Hematopoietic multipotent progenitor cell treated with erythropoietin and hydrocortisone succinate and interleukin-3 and kit ligand, for 17 days (in vitro differentiated cells): ENCODE measurements at regions not wholly inside any gene's neighbourhood (a gene's known extent, or its start where the extent isn't known, plus 50 kb on each side); places are given as distances from the start of the nearest gene placed in this dataset.
A peak's percentile ranks its signal among the peaks of the same experiment; 100 is the strongest.
"Not testable (repeated sequence)": the region's sequence is repeated elsewhere in the genome, so short reads cannot be mapped to it uniquely, and the experiment has no call there.

Experiments
- DNase-seq: peaks from one replicate; pipeline ENCODE4 v3.0.0-alpha.2; 2015; ENCODE audit warnings: low spot score

DNA sequence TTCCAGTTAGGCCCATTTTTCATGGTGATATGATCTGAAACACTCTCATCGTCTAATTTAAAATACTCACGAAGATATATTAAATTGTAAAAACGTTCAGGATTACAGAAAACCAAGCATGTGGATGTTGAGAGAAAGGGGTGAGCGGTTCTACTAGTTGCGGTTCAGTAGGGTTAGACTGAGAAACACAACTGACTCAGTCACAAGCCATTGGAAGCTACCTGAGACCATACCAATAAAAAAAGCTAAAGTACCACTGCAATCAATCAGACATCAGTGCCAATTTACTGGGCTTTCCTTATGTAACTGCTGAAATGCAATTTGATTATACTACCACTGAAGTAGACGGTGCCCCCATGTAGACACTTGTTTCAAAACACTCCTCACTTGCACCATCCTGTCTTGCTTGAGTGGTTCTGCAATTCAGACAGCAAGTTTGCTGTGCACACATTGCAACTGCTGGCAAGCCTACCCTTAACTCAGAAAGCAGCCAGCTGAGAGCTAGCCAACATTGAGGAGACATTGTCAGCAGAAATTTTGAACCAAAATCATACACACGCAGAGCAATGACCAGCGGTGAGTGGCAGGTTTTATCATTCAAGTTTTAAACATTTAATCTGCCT lies 368.7 kb upstream of the ARHGEF26 start:
- no peak for DNase-seq

DNA sequence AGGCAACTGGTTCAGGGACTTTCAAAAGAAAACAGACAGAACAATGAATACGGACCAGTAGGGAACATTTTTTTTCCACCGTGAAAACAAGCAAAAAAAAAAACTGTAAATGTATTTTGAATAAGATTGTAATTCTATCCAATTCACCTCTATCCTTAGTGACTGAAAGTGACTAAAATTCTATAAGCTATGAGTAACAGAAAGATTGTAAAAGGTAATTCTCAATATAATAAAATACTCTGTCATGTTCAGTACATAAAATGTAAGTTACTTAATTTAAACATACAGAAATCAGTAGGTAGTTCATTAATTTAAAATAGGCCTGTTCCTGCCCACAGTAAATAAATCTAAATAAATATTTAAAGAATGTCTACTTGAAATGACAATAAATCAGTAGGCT lies 368.2 kb upstream of the ARHGEF26 start:
- DNase-seq = no peak

DNA sequence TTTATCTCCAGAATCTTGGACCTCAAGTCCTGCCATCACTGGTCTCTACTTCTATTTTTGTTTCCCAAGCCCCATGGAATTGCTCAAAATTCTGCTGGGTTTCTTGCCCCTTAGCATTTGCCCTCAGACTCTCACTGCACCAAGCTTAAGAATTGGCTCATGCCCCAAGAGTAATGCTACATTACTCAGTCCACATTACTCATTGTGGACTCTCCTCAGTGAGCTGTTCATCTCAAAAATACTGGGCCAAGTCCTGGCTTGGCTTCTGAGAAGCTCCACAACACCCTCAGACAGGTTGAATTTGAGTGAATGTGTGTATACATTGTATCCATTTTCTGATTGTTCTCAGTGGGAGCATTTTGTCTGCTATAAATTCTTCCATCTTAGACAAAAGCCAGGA lies 364.4 kb upstream of the ARHGEF26 start:
- no peak for DNase-seq

DNA sequence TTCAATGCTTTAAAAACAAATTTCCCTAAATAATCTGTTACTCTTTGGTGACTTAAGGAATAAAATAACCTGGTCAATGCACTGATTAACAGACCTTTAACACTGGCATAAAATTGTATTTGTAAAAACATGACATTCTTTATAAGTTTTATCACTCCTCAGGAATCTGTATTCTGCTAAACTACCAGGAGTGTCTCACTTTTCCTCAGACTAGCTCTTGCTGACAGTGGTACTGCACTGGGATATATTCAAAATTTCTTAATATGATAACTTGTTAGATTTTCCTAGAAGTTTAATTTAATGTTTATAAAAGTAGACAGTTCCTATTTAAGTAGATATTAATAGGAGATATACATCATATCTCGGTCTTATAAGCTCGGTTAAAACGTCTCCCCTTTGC lies 363.4 kb upstream of the ARHGEF26 start:
- DNase-seq = no peak

GRCh38 chr3:153760948-153761347 lies 360.2 kb upstream of the ARHGEF26 start:
- no peak for DNase-seq

- no peak for DNase-seq
Measured at GRCh38 chr3:153762411-153763235, 358.6 kb upstream of the ARHGEF26 start.

DNA sequence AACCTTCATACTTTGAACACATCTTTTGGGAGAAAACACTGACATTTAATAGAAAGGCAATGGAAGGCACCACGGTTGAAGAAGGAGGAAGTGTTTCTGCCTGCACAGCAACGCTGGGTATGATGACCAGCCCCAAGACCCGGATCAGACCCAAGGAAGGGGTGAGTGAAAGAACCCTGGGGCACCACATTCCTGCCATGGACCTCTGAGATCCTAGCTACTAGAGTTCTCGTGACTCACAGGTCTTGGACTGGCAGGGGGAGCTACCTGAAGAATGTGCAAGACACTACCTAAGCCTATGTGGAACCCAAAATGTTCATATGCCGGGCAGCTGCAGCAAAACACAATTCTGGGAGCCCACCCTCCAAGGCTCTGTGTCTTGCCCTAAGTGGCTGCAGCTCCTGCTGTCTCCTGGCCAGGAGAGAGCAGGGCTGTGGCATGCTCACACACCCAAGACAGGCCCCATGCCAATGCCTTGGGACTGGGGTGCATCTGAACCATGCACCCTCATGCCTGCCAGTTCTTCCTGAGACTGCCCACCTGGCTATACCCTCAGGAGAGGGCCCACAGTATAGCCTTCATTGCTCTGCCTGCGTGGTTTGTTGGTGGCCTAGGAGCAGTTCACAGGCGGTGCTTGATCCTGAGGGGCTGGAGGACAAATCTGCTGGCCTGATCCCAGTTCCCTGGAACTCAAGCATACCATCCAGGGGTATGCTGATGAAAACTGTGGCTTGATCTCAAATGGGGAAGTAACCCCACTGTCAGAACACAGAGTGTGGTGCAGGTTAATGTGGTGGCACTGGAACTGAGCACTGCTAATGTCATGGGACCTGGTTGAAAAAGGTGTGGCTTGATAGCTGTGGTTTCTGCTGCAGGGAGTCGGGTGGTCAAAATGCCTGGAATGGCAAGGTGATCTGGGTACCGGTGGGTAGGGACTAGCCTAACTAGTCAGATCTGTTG lies 353.3 kb upstream of the ARHGEF26 start:
- no peak for DNase-seq

- peak; percentile 19 for DNase-seq
Measured at GRCh38 chr3:153768561-153769469, 352.4 kb upstream of the ARHGEF26 start.

DNA sequence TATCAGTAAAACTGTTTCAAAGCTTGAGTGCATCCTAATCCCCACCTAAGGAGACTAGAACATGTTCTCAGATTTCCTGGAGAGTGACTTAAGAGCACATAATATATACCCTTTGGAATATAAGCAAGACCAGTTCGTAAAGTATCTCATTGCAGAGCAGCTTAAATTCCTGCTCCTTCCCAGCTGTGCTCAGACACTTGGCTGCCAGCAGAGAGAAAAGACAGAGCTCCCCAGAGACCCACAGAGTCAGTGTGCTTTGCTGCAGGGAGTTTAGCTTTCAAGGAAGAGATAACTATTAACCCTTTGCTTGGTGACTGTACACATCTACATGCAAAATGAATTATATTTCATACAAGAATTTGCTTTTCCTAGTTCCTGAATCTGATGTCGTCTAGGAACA lies 338.1 kb upstream of the ARHGEF26 start:
- no peak for DNase-seq

DNA sequence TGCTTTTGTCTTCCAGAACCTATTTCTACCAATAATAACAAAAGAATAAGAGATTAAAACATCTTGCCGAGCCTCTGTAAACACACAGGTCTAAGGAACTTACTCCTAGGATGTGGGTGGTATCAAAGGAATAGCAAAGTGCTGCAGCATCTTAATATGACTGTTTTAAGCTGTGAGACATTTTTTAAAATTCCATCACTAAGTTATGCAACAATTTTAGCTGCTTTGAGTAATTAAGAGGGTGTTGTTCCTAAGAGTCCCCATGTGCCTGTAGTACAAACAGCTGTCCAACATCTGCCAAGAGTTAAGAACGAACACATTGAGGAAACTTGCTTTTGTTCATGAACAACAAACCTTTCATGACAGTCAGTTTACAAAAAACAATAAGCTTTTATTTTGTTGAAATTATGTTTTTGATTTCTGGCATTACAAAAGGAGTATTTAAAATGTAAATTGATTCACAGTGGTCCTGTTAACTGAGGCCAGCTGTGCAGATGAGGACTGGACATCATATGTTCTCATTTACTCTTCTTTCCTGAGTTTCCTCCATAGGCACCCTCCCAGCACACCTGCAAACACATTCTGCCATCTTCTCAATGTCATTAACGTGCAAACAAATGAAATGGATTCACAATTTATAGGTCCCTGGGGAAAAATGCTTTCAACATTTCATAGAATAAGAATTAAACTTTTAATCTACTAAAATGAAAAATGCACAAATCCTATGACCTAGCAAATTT lies 337.3 kb upstream of the ARHGEF26 start:
- DNase-seq = no peak

- no peak for DNase-seq
Measured at GRCh38 chr3:153785901-153786300, 335.3 kb upstream of the ARHGEF26 start.

DNA sequence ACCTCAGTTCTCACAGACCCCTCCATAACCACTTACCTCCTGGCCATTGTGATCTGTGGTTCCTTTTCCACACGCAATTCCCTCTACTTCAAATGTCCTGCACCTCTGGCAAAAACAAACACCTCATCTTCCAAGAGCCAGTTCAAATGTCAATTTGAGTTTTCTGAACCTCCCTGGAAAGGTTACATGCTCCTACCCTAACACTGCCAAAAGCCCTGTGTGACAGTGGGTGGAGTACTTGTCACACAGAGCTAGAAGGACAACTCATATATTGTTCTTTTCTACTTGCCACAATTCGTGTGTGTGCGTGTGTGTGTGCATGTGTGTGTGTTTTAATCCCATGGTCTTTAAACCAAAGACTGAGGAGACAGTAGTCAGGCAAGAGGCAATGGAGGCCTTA lies 331.8 kb upstream of the ARHGEF26 start:
- DNase-seq = no peak

DNA sequence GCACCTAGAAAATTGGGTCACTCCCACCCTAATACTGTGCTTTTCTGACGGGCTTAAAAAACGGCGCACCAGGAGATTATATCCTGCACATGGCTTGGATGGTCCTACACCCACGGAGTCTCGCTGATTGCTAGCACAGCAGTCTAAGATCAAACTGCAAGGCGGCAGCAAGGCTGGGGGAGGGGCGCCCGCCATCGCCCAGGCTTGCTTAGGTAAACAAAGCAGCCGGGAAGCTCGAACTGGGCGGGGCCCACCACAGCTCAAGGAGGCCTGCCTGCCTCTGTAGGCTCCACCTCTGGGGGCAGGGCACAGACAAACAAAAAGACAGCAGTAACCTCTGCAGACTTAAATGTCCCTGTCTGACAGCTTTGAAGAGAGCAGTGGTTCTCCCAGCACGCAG lies 324.1 kb upstream of the ARHGEF26 start:
- not testable (repeated sequence) for DNase-seq

DNA sequence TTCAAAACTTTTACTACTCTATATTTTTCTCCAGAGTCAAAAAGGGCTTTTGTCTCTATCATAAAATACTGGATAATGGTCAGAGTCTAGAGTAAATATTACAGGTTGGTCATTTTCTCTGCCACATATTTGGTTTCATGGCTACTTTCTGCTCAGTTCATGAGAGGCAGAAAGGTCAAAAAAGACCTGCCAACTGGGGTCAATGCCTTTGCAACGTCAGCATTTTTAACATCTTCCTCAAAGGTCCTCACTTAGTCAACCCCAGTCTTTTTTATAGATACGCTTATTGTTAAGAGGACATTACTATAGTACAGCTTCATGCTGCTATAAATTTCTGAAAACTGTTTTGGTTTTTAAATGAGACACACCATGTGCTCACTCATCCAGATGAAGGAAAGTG lies 312.1 kb upstream of the ARHGEF26 start:
- no peak for DNase-seq

DNA sequence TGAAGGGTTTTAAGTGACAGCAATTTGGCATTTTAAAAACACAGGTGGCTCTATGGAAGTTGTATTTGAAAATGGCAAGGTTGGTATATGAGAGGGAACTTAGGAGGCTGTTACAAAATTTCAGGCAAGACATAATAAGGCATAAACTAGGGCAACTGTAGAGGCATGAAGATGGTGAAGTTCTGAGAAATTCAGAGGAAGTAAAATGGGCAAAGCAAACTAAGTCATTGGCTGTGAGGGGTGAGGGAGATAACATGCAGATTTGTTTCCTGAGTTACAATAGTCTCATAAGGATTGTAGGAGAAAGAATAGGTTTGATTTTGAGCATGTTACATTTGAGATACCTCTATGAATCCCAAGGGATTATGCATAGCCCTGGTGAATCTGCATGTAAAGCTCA lies 302.9 kb upstream of the ARHGEF26 start:
- no peak for DNase-seq

- no peak for DNase-seq
Measured at GRCh38 chr3:153820035-153820434, 301.2 kb upstream of the ARHGEF26 start.

- not testable (repeated sequence) for DNase-seq
Measured at GRCh38 chr3:153828346-153828745, 292.8 kb upstream of the ARHGEF26 start.

DNA sequence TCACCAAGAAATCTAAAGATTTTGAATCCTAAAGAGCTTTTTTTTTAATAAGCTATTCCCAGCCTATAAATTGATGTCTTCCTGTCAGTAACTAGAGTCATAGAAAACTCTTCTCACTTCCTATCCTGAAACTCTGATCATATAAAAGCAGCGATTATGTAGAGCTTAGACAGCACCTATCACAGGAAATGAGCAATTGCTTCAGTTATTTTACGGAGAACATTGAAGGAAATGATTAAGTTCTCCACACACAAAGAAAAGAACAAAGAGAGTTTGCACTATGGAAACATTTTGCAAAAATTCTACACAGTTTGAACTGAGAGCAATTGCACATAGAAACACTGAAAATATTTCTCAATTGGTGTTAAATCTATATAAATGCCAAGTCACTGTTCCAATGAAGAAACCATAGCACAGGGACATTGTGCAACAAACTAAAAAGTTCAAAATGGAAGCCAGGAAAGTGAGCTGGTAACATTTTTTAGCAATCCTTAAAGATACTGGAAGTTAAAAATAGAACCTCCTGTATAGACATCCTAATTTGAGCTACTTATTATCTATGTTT lies 291.5 kb upstream of the ARHGEF26 start:
- DNase-seq = no peak

- DNase-seq = no peak
Measured at GRCh38 chr3:153830552-153830951, 290.6 kb upstream of the ARHGEF26 start.

DNA sequence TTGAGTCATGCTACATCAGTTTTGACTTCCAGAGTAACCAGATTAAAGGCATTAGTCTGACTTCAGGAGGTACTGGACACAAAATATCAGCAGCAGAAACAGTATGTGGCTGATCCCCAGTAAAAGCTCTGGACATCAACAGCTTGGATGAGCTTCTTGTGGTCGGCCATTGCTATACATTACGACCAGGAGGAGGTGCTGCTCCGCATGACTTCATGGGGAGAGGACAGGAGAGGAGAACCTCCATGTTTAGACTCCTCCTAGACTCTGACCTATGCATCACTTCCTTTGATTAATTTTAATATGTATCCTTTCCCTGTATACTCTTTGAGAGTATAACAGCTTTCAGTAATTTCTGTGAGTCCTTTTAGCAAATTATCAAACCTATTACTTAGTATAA lies 285.6 kb upstream of the ARHGEF26 start:
- DNase-seq = no peak
